ENCODE measurements at regions not wholly inside any gene's neighbourhood (a gene's known extent, or its start where the extent isn't known, plus 50 kb on each side); places are given as distances from the start of the nearest gene placed in this dataset.

DNA sequence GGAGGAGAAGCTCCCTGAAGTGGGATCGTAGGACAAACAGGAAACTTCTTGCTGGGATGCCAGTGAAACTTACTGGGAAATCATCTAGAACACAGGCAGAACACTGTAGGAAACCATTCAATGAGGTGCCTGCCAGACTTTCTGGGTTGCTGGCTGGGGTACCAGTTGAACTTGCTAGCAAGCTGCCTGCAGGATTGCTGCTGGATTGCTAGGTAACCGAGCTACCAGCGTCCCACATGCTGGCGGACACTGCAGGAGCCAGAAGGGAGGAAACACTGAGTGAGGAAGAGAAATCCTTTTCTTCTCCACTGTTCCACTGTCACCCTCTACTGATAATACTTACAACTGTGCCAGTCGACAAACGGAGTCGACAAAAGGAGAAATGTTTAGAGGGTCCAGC, 91.3 kb upstream of the SLC35B3 start:
- WGBS (ENCODE audit: extremely low coverage, insufficient coverage, insufficient read length), result no CpG with 5 or more reads among the region's 7 CpGs

GRCh38 chr6:8525370-8525769, 90.0 kb upstream of the SLC35B3 start:
- H3K27me3 ChIP-seq (ENCODE audit: insufficient read depth, low read length), result no peaks in the 10 kb centered on the region
- no peak overlapping the region for H3K9ac ChIP-seq (ENCODE audit: low read length)
- no peak overlapping the region for H3K18ac ChIP-seq (ENCODE audit: low read length)
- no CpG with 5 or more reads among the region's 1 CpG for WGBS (ENCODE audit: extremely low coverage, insufficient coverage, insufficient read length)
- no peak overlapping the region for H3K27ac ChIP-seq (ENCODE audit: low read depth, low read length)
- no peak overlapping the region for H2AK5ac ChIP-seq (ENCODE audit: low read length)
- H3K14ac ChIP-seq (ENCODE audit: low read length), result no peak overlapping the region
- H2BK120ac ChIP-seq (ENCODE audit: insufficient read depth, low read length, poor library complexity), result no peak overlapping the region
- no peak overlapping the region for H3K4me3 ChIP-seq (ENCODE audit: low read depth, low read length)
- H3K23ac ChIP-seq (ENCODE audit: low read length), result no peak overlapping the region
- no peak overlapping the region for H2AFZ ChIP-seq (ENCODE audit: insufficient read depth, low read length, poor library complexity)
- H3K4ac ChIP-seq (ENCODE audit: low read depth, low read length), result no peak overlapping the region
- no peak overlapping the region for H4K8ac ChIP-seq (ENCODE audit: low read depth, low read length)
- no peak overlapping the region for H3K4me2 ChIP-seq (ENCODE audit: low read length)
- H3K4me1 ChIP-seq (ENCODE audit: control insufficient read depth in 1 of 2, insufficient read depth in 2 of 2, low read length in 2 of 2), result no peaks in the 10 kb centered on the region
- no peak overlapping the region for H2BK5ac ChIP-seq (ENCODE audit: low read depth, low read length, poor library complexity)
- H3K9me3 ChIP-seq (ENCODE audit: insufficient read depth, low read depth, low read length), result no peaks in the 10 kb centered on the region
- DNase-seq, result no peak
- no peak overlapping the region for H2BK12ac ChIP-seq (ENCODE audit: low read length)
- H4K12ac ChIP-seq (ENCODE audit: low read depth, low read length), result no peak overlapping the region
- H3K79me1 ChIP-seq (ENCODE audit: low read length), result no peaks in the 10 kb centered on the region
- no peaks in the 10 kb centered on the region for H3K36me3 ChIP-seq (ENCODE audit: control insufficient read depth in 1 of 2, insufficient read depth in 2 of 2, low read length in 2 of 2)
- no peak overlapping the region for H4K91ac ChIP-seq (ENCODE audit: low read depth, low read length)
- H3K79me2 ChIP-seq (ENCODE audit: control insufficient read depth, insufficient read depth, low read length, poor library complexity), result no peaks in the 10 kb centered on the region

More for the DNA sequence above, 91.3 kb upstream of the SLC35B3 start:
- no peaks in the 10 kb centered on the region for H3K4me1 ChIP-seq (ENCODE audit: control insufficient read depth in 1 of 2, insufficient read depth in 2 of 2, low read length in 2 of 2)
- no peaks in the 10 kb centered on the region for H3K79me1 ChIP-seq (ENCODE audit: low read length)
- H3K9ac ChIP-seq (ENCODE audit: low read length), result no peak overlapping the region
- no peak overlapping the region for H3K18ac ChIP-seq (ENCODE audit: low read length)
- no peak overlapping the region for H3K14ac ChIP-seq (ENCODE audit: low read length)
- H4K8ac ChIP-seq (ENCODE audit: low read depth, low read length), result no peak overlapping the region
- H3K27ac ChIP-seq (ENCODE audit: low read depth, low read length), result no peak overlapping the region
- H3K27me3 ChIP-seq (ENCODE audit: insufficient read depth, low read length), result no peaks in the 10 kb centered on the region
- H2AK5ac ChIP-seq (ENCODE audit: low read length), result no peak overlapping the region
- H4K12ac ChIP-seq (ENCODE audit: low read depth, low read length), result no peak overlapping the region
- no peaks in the 10 kb centered on the region for H3K36me3 ChIP-seq (ENCODE audit: control insufficient read depth in 1 of 2, insufficient read depth in 2 of 2, low read length in 2 of 2)
- H3K4ac ChIP-seq (ENCODE audit: low read depth, low read length), result no peak overlapping the region
- no peak overlapping the region for H3K4me3 ChIP-seq (ENCODE audit: low read depth, low read length)
- no peak overlapping the region for H3K23ac ChIP-seq (ENCODE audit: low read length)
- H3K9me3 ChIP-seq (ENCODE audit: insufficient read depth, low read depth, low read length), result no peaks in the 10 kb centered on the region
- H2BK120ac ChIP-seq (ENCODE audit: insufficient read depth, low read length, poor library complexity), result no peak overlapping the region
- H4K91ac ChIP-seq (ENCODE audit: low read depth, low read length), result no peak overlapping the region
- DNase-seq, result no peak
- no peak overlapping the region for H2BK12ac ChIP-seq (ENCODE audit: low read length)
- no peak overlapping the region for H2AFZ ChIP-seq (ENCODE audit: insufficient read depth, low read length, poor library complexity)
- H2BK5ac ChIP-seq (ENCODE audit: low read depth, low read length, poor library complexity), result no peak overlapping the region
- H3K4me2 ChIP-seq (ENCODE audit: low read length), result no peak overlapping the region
- no peaks in the 10 kb centered on the region for H3K79me2 ChIP-seq (ENCODE audit: control insufficient read depth, insufficient read depth, low read length, poor library complexity)

- Histone ChIP-seq H4K91ac (ENCODE audit: low read depth, low read length) (no peak overlapping the region), H3K18ac (ENCODE audit: low read length) (no peak overlapping the region), H4K12ac (ENCODE audit: low read depth, low read length) (no peak overlapping the region), H3K79me2 (ENCODE audit: control insufficient read depth, insufficient read depth, low read length, poor library complexity) (no peaks in the 10 kb centered on the region), H2AK5ac (ENCODE audit: low read length) (no peak overlapping the region), H3K27ac (ENCODE audit: low read depth, low read length) (no peak overlapping the region), H3K9ac (ENCODE audit: low read length) (no peak overlapping the region), H3K79me1 (ENCODE audit: low read length) (no peaks in the 10 kb centered on the region), H2BK12ac (ENCODE audit: low read length) (no peak overlapping the region), H3K4me1 (ENCODE audit: control insufficient read depth in 1 of 2, insufficient read depth in 2 of 2, low read length in 2 of 2) (no peaks in the 10 kb centered on the region), H2AFZ (ENCODE audit: insufficient read depth, low read length, poor library complexity) (no peak overlapping the region), H3K4ac (ENCODE audit: low read depth, low read length) (no peak overlapping the region), H3K14ac (ENCODE audit: low read length) (no peak overlapping the region), H3K9me3 (ENCODE audit: insufficient read depth, low read depth, low read length) (no peaks in the 10 kb centered on the region), H2BK120ac (ENCODE audit: insufficient read depth, low read length, poor library complexity) (no peak overlapping the region), H3K23ac (ENCODE audit: low read length) (no peak overlapping the region), H3K36me3 (ENCODE audit: control insufficient read depth in 1 of 2, insufficient read depth in 2 of 2, low read length in 2 of 2) (no peaks in the 10 kb centered on the region), H3K4me3 (ENCODE audit: low read depth, low read length) (no peak overlapping the region), H3K4me2 (ENCODE audit: low read length) (no peak overlapping the region), H3K27me3 (ENCODE audit: insufficient read depth, low read length) (no peaks in the 10 kb centered on the region), H4K8ac (ENCODE audit: low read depth, low read length) (no peak overlapping the region), H2BK5ac (ENCODE audit: low read depth, low read length, poor library complexity) (no peak overlapping the region)
- WGBS (ENCODE audit: extremely low coverage, insufficient coverage, insufficient read length), result no CpG with 5 or more reads among the region's 1 CpG
- DNase-seq, result no peak
Observed at GRCh38 chr6:8513174-8513573, 77.8 kb upstream of the SLC35B3 start.

DNA sequence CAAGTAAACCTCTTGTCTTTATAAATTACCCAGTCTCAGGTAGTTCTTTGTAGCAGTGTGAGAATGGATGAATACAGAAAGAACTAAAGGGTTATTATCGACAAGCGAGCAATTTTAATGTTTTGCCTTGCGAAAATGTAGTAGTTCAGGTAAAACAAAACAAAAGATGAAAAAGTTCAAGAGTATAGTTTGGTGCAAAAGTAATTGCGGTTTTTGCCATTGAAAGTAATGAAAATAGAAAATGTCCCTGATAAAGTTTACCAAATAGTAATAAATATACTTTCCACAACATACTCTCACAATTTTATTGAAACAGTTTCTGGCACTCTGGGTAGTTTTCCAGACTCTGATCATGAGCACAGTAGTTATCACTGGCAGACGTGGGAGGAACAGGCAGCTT, 71.9 kb upstream of the SLC35B3 start:
- Histone ChIP-seq H3K23ac (ENCODE audit: low read length) (no peak overlapping the region), H3K36me3 (ENCODE audit: control insufficient read depth in 1 of 2, insufficient read depth in 2 of 2, low read length in 2 of 2) (no peaks in the 10 kb centered on the region), H3K9ac (ENCODE audit: low read length) (no peak overlapping the region), H2AK5ac (ENCODE audit: low read length) (no peak overlapping the region), H3K14ac (ENCODE audit: low read length) (no peak overlapping the region), H2AFZ (ENCODE audit: insufficient read depth, low read length, poor library complexity) (no peak overlapping the region), H4K91ac (ENCODE audit: low read depth, low read length) (no peak overlapping the region), H3K4me1 (ENCODE audit: control insufficient read depth in 1 of 2, insufficient read depth in 2 of 2, low read length in 2 of 2) (no peaks in the 10 kb centered on the region), H4K12ac (ENCODE audit: low read depth, low read length) (no peak overlapping the region), H2BK12ac (ENCODE audit: low read length) (no peak overlapping the region), H3K9me3 (ENCODE audit: insufficient read depth, low read depth, low read length) (no peaks in the 10 kb centered on the region), H3K27me3 (ENCODE audit: insufficient read depth, low read length) (no peaks in the 10 kb centered on the region), H3K79me1 (ENCODE audit: low read length) (no peaks in the 10 kb centered on the region), H3K79me2 (ENCODE audit: control insufficient read depth, insufficient read depth, low read length, poor library complexity) (no peaks in the 10 kb centered on the region), H2BK5ac (ENCODE audit: low read depth, low read length, poor library complexity) (no peak overlapping the region), H3K18ac (ENCODE audit: low read length) (no peak overlapping the region), H2BK120ac (ENCODE audit: insufficient read depth, low read length, poor library complexity) (no peak overlapping the region), H3K27ac (ENCODE audit: low read depth, low read length) (no peak overlapping the region), H4K8ac (ENCODE audit: low read depth, low read length) (no peak overlapping the region), H3K4ac (ENCODE audit: low read depth, low read length) (no peak overlapping the region), H3K4me2 (ENCODE audit: low read length) (no peak overlapping the region), H3K4me3 (ENCODE audit: low read depth, low read length) (no peak overlapping the region)
- no peak for DNase-seq
- WGBS (ENCODE audit: extremely low coverage, insufficient coverage, insufficient read length), result no CpG with 5 or more reads among the region's 5 CpGs
